OCI-LY1 (cell line): ENCODE measurements at regions not wholly inside any gene's neighbourhood (a gene's known extent, or its start where the extent isn't known, plus 50 kb on each side); places are given as distances from the start of the nearest gene placed in this dataset.

Experiments
- EZH2 ChIP-seq: fragments of 200-600 bp; sonication (generic), shearing (Covaris generic); IDR thresholded peaks from 2 replicates; pipeline ENCODE4 v1.8.0; 2017; ENCODE audit warnings: borderline replicate concordance, mixed run types, mild to moderate bottlenecking, antibody characterized with exemption, low read length, moderate library complexity, mixed read lengths
- TF ChIP-seq, protein P1 (sequence below): fragments of 200-600 bp; sonication (generic), shearing (Covaris generic); IDR thresholded peaks from 2 replicates; pipeline ENCODE4 v1.5.1; 2017; ENCODE audit warnings: mild to moderate bottlenecking, antibody characterized with exemption, low read length, moderate library complexity, mixed read lengths

DNA sequence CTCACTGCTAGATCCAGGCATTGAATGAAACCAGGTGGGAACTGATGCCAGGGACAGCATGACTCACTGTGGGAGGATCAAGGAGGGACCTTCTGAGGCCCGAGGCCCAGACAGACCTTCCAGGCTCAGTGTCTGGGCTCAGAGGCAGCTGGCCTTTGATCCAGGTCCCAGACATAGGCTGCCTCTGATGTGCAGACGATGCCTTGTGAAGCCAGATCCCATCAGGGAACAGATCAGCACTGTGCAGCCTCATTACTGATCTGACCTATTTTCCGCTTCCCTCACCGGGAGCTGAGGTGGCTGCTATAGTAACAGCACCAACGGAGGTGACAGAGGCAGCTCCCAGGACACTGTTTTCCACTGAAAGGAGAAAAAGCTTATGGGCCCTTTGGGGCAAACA lies 399.5 kb downstream of the MATN1 start:
- TF ChIP-seq, protein P1, sequence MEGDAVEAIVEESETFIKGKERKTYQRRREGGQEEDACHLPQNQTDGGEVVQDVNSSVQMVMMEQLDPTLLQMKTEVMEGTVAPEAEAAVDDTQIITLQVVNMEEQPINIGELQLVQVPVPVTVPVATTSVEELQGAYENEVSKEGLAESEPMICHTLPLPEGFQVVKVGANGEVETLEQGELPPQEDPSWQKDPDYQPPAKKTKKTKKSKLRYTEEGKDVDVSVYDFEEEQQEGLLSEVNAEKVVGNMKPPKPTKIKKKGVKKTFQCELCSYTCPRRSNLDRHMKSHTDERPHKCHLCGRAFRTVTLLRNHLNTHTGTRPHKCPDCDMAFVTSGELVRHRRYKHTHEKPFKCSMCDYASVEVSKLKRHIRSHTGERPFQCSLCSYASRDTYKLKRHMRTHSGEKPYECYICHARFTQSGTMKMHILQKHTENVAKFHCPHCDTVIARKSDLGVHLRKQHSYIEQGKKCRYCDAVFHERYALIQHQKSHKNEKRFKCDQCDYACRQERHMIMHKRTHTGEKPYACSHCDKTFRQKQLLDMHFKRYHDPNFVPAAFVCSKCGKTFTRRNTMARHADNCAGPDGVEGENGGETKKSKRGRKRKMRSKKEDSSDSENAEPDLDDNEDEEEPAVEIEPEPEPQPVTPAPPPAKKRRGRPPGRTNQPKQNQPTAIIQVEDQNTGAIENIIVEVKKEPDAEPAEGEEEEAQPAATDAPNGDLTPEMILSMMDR = no peak
- TF ChIP-seq EZH2 = no peak
